ENCODE measurements at regions not wholly inside any gene's neighbourhood (a gene's known extent, or its start where the extent isn't known, plus 50 kb on each side); places are given as distances from the start of the nearest gene placed in this dataset.

DNA sequence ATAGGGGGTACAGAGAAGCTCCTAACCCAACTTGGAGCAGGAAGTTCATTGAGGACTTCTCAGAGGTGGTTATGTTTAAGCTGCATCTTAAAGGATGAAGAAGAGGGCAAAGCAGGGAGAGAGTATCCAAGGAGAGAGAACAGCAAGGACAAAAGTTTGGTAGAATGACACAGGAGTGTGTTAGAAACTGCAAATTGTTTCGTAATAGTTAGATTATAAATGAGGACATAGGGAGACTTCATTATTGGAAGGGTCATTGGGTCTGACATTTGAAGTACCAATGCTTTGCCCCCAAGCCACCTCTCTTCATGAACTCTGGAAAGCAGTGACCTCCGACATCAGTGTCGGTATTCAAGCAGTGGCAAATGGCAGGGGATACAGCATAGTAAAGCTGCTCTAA lies 209.6 kb upstream of the JUN start:
- no peak overlapping the region for H3K4ac ChIP-seq (ENCODE audit: low read depth, low read length)
- no peak overlapping the region for H3K56ac ChIP-seq (ENCODE audit: low read length)
- no peak overlapping the region for H3K4me2 ChIP-seq (ENCODE audit: low read length)
- H3K4me1 ChIP-seq (ENCODE audit: control insufficient read depth, low read depth, low read length): peaks cover 3% of the 10 kb centered on the region
- H3K4me3 ChIP-seq (ENCODE audit: low read length): no peak overlapping the region
- H3K27ac ChIP-seq (ENCODE audit: low read depth, low read length): no peak overlapping the region
- H4K5ac ChIP-seq (ENCODE audit: low read length): no peak overlapping the region
- no CpG with 5 or more reads among the region's 3 CpGs for WGBS (ENCODE audit: extremely low coverage, insufficient coverage, low lambda C conversion rate)
- no peak overlapping the region for H2BK15ac ChIP-seq (replicated peaks; ENCODE audit: low read depth)
- no peak overlapping the region for H3K23ac ChIP-seq (ENCODE audit: low read length)
- DNase-seq: no peak
- H3K27me3 ChIP-seq (ENCODE audit: insufficient read depth, low read length, poor library complexity): no peaks in the 10 kb centered on the region
- H3K18ac ChIP-seq (ENCODE audit: low read length): no peak overlapping the region
- no peaks in the 10 kb centered on the region for H3K79me1 ChIP-seq (ENCODE audit: low read length)
- H2BK120ac ChIP-seq (ENCODE audit: low read depth, low read length): no peak overlapping the region
- H2BK5ac ChIP-seq (ENCODE audit: low read length): no peak overlapping the region
- no peaks in the 10 kb centered on the region for H3K79me2 ChIP-seq (ENCODE audit: control insufficient read depth, insufficient read depth, low read length)
- H4K8ac ChIP-seq (ENCODE audit: low read depth, low read length): no peak overlapping the region
- H3K36me3 ChIP-seq (ENCODE audit: control insufficient read depth, insufficient read depth, low read length): no peaks in the 10 kb centered on the region
- H2AK5ac ChIP-seq (ENCODE audit: low read length): no peak overlapping the region
- H3K9ac ChIP-seq (ENCODE audit: low read length): no peak overlapping the region

DNA sequence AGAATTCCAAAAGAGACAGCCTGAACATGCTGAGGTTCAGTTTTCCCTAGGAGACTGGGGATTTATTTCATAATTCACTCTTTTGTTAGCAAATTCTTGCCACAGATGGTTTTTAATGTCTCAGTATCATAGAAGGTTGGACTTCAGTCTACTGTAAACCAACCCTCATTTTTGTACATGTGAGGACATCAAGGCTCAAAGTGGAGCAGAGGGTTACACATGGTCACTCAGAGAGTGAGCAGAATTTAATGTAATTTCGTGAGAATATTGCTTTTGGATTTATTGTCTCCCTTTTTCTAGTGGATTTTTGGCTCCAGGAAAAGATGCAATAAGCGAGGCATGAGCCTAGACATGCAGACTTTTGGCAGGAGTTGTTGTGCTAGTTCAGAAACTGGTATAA lies 210.8 kb upstream of the JUN start:
- Histone ChIP-seq H3K56ac (ENCODE audit: low read length) (no peak overlapping the region), H3K18ac (ENCODE audit: low read length) (no peak overlapping the region), H3K27me3 (ENCODE audit: insufficient read depth, low read length, poor library complexity) (no peaks in the 10 kb centered on the region), H4K8ac (ENCODE audit: low read depth, low read length) (no peak overlapping the region), H2BK120ac (ENCODE audit: low read depth, low read length) (no peak overlapping the region), H3K4me3 (ENCODE audit: low read length) (no peak overlapping the region), H3K9ac (ENCODE audit: low read length) (no peak overlapping the region), H3K27ac (ENCODE audit: low read depth, low read length) (no peak overlapping the region), H3K4ac (ENCODE audit: low read depth, low read length) (no peak overlapping the region), H3K4me1 (ENCODE audit: control insufficient read depth, low read depth, low read length) (peaks cover 3% of the 10 kb centered on the region), H3K79me1 (ENCODE audit: low read length) (no peaks in the 10 kb centered on the region), H2BK15ac (replicated peaks; ENCODE audit: low read depth) (no peak overlapping the region), H3K4me2 (ENCODE audit: low read length) (no peak overlapping the region), H3K79me2 (ENCODE audit: control insufficient read depth, insufficient read depth, low read length) (no peaks in the 10 kb centered on the region), H3K23ac (ENCODE audit: low read length) (no peak overlapping the region), H3K36me3 (ENCODE audit: control insufficient read depth, insufficient read depth, low read length) (no peaks in the 10 kb centered on the region), H2BK5ac (ENCODE audit: low read length) (no peak overlapping the region), H2AK5ac (ENCODE audit: low read length) (no peak overlapping the region), H4K5ac (ENCODE audit: low read length) (no peak overlapping the region)
- WGBS (ENCODE audit: extremely low coverage, insufficient coverage, low lambda C conversion rate): no CpG with 5 or more reads among the region's 2 CpGs
- DNase-seq: no peak

DNA sequence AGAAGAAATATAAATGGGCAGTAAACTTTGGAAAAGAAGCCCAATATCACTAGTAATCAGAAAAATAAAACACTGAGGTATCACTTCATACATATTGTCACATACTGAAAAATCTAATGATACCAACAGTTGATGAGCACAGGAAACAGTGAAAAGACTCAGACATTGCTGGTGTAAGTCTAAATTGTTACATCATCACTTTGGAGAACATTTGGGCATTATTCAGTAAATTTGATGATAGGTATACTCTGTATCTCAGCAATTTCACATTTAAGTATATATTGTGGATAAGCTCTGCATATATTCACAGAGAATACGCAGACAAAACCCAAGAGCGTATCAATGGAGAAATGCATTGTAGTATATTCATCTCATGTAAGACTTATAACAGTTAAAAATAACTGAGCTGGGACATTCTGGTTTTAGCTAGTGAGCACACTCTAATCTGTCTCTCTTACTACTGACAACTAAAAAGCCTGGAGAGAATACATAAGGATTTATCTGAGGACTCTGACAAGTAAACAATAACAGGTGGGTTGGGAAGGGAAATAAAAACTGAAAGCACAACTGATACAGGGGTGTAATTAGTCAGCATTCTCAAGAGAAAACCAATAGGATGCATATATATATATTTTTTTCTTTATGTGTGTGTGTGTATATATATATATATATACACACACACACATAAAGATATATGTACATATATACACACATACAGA lies 212.7 kb upstream of the JUN start:
- H2BK15ac ChIP-seq (replicated peaks; ENCODE audit: low read depth): no peak overlapping the region
- no peak overlapping the region for H2BK5ac ChIP-seq (ENCODE audit: low read length)
- H4K5ac ChIP-seq (ENCODE audit: low read length): no peak overlapping the region
- no peaks in the 10 kb centered on the region for H3K36me3 ChIP-seq (ENCODE audit: control insufficient read depth, insufficient read depth, low read length)
- no peak overlapping the region for H3K56ac ChIP-seq (ENCODE audit: low read length)
- no peaks in the 10 kb centered on the region for H3K27me3 ChIP-seq (ENCODE audit: insufficient read depth, low read length, poor library complexity)
- no peak overlapping the region for H3K9ac ChIP-seq (ENCODE audit: low read length)
- H3K4me3 ChIP-seq (ENCODE audit: low read length): no peak overlapping the region
- H2AK5ac ChIP-seq (ENCODE audit: low read length): no peak overlapping the region
- no peak overlapping the region for H2BK120ac ChIP-seq (ENCODE audit: low read depth, low read length)
- no peak overlapping the region for H3K18ac ChIP-seq (ENCODE audit: low read length)
- H4K8ac ChIP-seq (ENCODE audit: low read depth, low read length): no peak overlapping the region
- H3K79me2 ChIP-seq (ENCODE audit: control insufficient read depth, insufficient read depth, low read length): no peaks in the 10 kb centered on the region
- H3K27ac ChIP-seq (ENCODE audit: low read depth, low read length): no peak overlapping the region
- H3K23ac ChIP-seq (ENCODE audit: low read length): no peak overlapping the region
- H3K4me2 ChIP-seq (ENCODE audit: low read length): no peak overlapping the region
- H3K79me1 ChIP-seq (ENCODE audit: low read length): no peaks in the 10 kb centered on the region
- no CpG with 5 or more reads among the region's 2 CpGs for WGBS (ENCODE audit: extremely low coverage, insufficient coverage, low lambda C conversion rate)
- H3K4me1 ChIP-seq (ENCODE audit: control insufficient read depth, low read depth, low read length): no peaks in the 10 kb centered on the region
- DNase-seq: no peak
- no peak overlapping the region for H3K4ac ChIP-seq (ENCODE audit: low read depth, low read length)

DNA sequence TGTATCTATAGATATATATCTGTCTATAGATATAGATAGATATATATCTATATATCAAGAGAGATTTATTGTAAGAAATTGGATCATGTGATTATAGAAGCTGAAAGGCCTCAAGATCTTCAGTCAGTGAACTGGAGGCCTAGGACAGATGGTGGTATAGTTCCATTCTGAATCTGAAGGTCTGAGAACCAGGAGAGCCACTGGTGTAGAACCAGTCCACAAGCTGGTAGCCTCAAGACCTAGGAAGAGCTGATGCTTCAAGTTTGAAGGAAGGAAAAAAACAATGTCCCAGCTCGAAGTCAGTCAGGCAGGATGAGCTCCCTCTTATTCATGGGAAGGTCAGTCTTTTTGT lies 213.2 kb upstream of the JUN start:
- H4K8ac ChIP-seq (ENCODE audit: low read depth, low read length): no peak overlapping the region
- H3K4me3 ChIP-seq (ENCODE audit: low read length): no peak overlapping the region
- H3K79me2 ChIP-seq (ENCODE audit: control insufficient read depth, insufficient read depth, low read length): no peaks in the 10 kb centered on the region
- H3K79me1 ChIP-seq (ENCODE audit: low read length): no peaks in the 10 kb centered on the region
- no peak for DNase-seq
- no peak overlapping the region for H3K56ac ChIP-seq (ENCODE audit: low read length)
- H3K27ac ChIP-seq (ENCODE audit: low read depth, low read length): no peak overlapping the region
- H2BK120ac ChIP-seq (ENCODE audit: low read depth, low read length): no peak overlapping the region
- no peak overlapping the region for H3K23ac ChIP-seq (ENCODE audit: low read length)
- H2AK5ac ChIP-seq (ENCODE audit: low read length): no peak overlapping the region
- no peak overlapping the region for H2BK15ac ChIP-seq (replicated peaks; ENCODE audit: low read depth)
- no peaks in the 10 kb centered on the region for H3K4me1 ChIP-seq (ENCODE audit: control insufficient read depth, low read depth, low read length)
- no peaks in the 10 kb centered on the region for H3K27me3 ChIP-seq (ENCODE audit: insufficient read depth, low read length, poor library complexity)
- no CpG with 5 or more reads among the region's 1 CpG for WGBS (ENCODE audit: extremely low coverage, insufficient coverage, low lambda C conversion rate)
- H3K4me2 ChIP-seq (ENCODE audit: low read length): no peak overlapping the region
- no peak overlapping the region for H4K5ac ChIP-seq (ENCODE audit: low read length)
- no peaks in the 10 kb centered on the region for H3K36me3 ChIP-seq (ENCODE audit: control insufficient read depth, insufficient read depth, low read length)
- no peak overlapping the region for H2BK5ac ChIP-seq (ENCODE audit: low read length)
- no peak overlapping the region for H3K4ac ChIP-seq (ENCODE audit: low read depth, low read length)
- no peak overlapping the region for H3K18ac ChIP-seq (ENCODE audit: low read length)
- no peak overlapping the region for H3K9ac ChIP-seq (ENCODE audit: low read length)

DNA sequence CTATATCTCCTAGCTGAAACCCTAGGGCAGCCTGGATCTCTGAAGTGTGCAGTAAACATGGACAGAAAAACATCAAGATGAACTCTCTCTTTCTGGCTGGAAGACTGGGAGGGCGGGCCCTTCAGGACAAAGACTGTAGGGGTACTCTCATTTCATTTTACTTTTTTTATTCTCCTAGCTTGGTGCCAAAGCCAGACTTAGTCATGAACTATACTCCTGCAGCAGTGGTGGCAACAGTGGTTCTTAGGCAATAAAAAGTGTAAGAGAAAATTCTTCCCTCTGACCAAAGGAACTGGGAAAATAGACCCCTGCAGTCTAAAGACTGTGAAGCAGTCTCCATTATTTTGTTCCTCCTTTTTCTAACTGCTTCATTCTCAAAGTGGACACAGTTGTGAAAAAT lies 213.8 kb upstream of the JUN start:
- Histone ChIP-seq H2BK120ac (ENCODE audit: low read depth, low read length) (no peak overlapping the region), H3K27me3 (ENCODE audit: insufficient read depth, low read length, poor library complexity) (no peaks in the 10 kb centered on the region), H3K9ac (ENCODE audit: low read length) (no peak overlapping the region), H3K18ac (ENCODE audit: low read length) (no peak overlapping the region), H4K8ac (ENCODE audit: low read depth, low read length) (no peak overlapping the region), H3K79me1 (ENCODE audit: low read length) (no peaks in the 10 kb centered on the region), H3K23ac (ENCODE audit: low read length) (no peak overlapping the region), H2AK5ac (ENCODE audit: low read length) (no peak overlapping the region), H3K4ac (ENCODE audit: low read depth, low read length) (no peak overlapping the region), H3K4me1 (ENCODE audit: control insufficient read depth, low read depth, low read length) (no peaks in the 10 kb centered on the region), H2BK15ac (replicated peaks; ENCODE audit: low read depth) (no peak overlapping the region), H3K27ac (ENCODE audit: low read depth, low read length) (no peak overlapping the region), H3K79me2 (ENCODE audit: control insufficient read depth, insufficient read depth, low read length) (no peaks in the 10 kb centered on the region), H2BK5ac (ENCODE audit: low read length) (no peak overlapping the region), H4K5ac (ENCODE audit: low read length) (no peak overlapping the region), H3K4me3 (ENCODE audit: low read length) (no peak overlapping the region), H3K4me2 (ENCODE audit: low read length) (no peak overlapping the region), H3K36me3 (ENCODE audit: control insufficient read depth, insufficient read depth, low read length) (no peaks in the 10 kb centered on the region), H3K56ac (ENCODE audit: low read length) (no peak overlapping the region)
- WGBS (ENCODE audit: extremely low coverage, insufficient coverage, low lambda C conversion rate): no CpG with 5 or more reads among the region's 1 CpG
- no peak for DNase-seq

DNA sequence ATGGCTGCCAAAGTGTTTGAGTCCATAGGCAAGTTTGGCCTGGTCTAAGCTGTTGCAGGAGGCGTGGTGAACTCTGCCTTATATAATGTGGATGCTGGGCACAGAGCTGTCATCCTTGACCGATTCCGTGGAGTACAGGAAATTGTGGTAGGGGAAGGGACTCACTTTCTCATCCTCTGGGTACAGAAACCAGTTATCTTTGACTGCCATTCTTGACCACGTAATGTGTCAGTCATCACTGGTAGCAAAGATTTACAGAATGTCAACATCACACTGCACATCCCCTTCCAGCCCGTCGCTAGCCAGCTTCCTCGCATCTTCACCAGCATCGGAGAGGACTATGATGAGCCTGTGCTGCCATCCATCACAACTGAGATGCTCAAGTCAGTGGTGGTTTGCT lies 215.8 kb upstream of the JUN start:
- Histone ChIP-seq H4K8ac (ENCODE audit: low read depth, low read length) (no peak overlapping the region), H3K4ac (ENCODE audit: low read depth, low read length) (no peak overlapping the region), H2BK5ac (ENCODE audit: low read length) (no peak overlapping the region), H3K27me3 (ENCODE audit: insufficient read depth, low read length, poor library complexity) (no peaks in the 10 kb centered on the region), H3K4me2 (ENCODE audit: low read length) (no peak overlapping the region), H4K5ac (ENCODE audit: low read length) (no peak overlapping the region), H2BK120ac (ENCODE audit: low read depth, low read length) (no peak overlapping the region), H3K23ac (ENCODE audit: low read length) (no peak overlapping the region), H3K9ac (ENCODE audit: low read length) (no peak overlapping the region), H3K4me3 (ENCODE audit: low read length) (no peak overlapping the region), H2BK15ac (replicated peaks; ENCODE audit: low read depth) (no peak overlapping the region), H3K79me2 (ENCODE audit: control insufficient read depth, insufficient read depth, low read length) (no peaks in the 10 kb centered on the region), H2AK5ac (ENCODE audit: low read length) (no peak overlapping the region), H3K36me3 (ENCODE audit: control insufficient read depth, insufficient read depth, low read length) (no peaks in the 10 kb centered on the region), H3K4me1 (ENCODE audit: control insufficient read depth, low read depth, low read length) (no peaks in the 10 kb centered on the region), H3K27ac (ENCODE audit: low read depth, low read length) (no peak overlapping the region), H3K79me1 (ENCODE audit: low read length) (no peaks in the 10 kb centered on the region), H3K18ac (ENCODE audit: low read length) (no peak overlapping the region), H3K56ac (ENCODE audit: low read length) (no peak overlapping the region)
- no peak for DNase-seq
- WGBS (ENCODE audit: extremely low coverage, insufficient coverage, low lambda C conversion rate): no CpG with 5 or more reads among the region's 8 CpGs

All from mesendoderm (in vitro differentiated cells).